GM12878 (cell line): ENCODE measurements at regions not wholly inside any gene's neighbourhood (a gene's known extent, or its start where the extent isn't known, plus 50 kb on each side); places are given as distances from the start of the nearest gene placed in this dataset.

ENCODE experiments used
- ATAC-seq: fragments of 200-7000 bp; cut with Tn5 transposase; 3 replicates; pipeline ENCODE4 v1.9.1; 2020; ENCODE audit warnings: mild to moderate bottlenecking, moderate library complexity
- BruUV-seq: library from RNA; stranded (reverse); fragments of 400-500 nt; replicated peaks from 2 replicates; lab custom pipeline; 2021; lab: Mats Ljungman, UMichigan
- CTCF ChIA-PET: fragments of 300-600 bp; sonication (Branson Sonifier 250); formaldehyde crosslinking; extraction: SDS; loops from one replicate; lab custom pipeline; 2021; ENCODE audit warnings: inconsistent platforms; lab: Yijun Ruan, JAX
- POLR2A ChIA-PET: fragments of 350-600 bp; formaldehyde crosslinking; extraction: SDS; loops from one replicate; lab custom pipeline; 2021; ENCODE audit warnings: inconsistent platforms; lab: Charles Lee
- RAD21 ChIA-PET: fragments of 300-600 bp; sonication (Branson Sonifier 250); formaldehyde crosslinking; loops from one replicate; lab custom pipeline; 2023; ENCODE audit warnings: antibody characterized with exemption; ENCODE audit not compliant: unreplicated experiment; lab: Charles Lee
- SMC1A ChIA-PET: fragments of 300-600 bp; sonication (Branson Sonifier 250); formaldehyde crosslinking; loops from one replicate; lab custom pipeline; 2023; ENCODE audit not compliant: unreplicated experiment, uncharacterized antibody; lab: Charles Lee
- DNase-seq: peaks from one replicate; pipeline ENCODE4 v3.0.0-alpha.2; 2011; ENCODE audit warnings: low read depth, low spot score
- FAIRE-seq: peaks from 3 replicates; lab custom pipeline; 2011; peaks lifted over from hg19 to GRCh38; lab: Jason Lieb, UNC
- H2AFZ ChIP-seq: 2 replicates; pipeline ENCODE4 v1.6.0; 2011; ENCODE audit warnings: low read depth, low read length, control low read depth; ENCODE audit not compliant: control insufficient read depth
- H3K27ac ChIP-seq: 2 replicates; pipeline ENCODE4 v1.5.1; 2011; ENCODE audit warnings: control low read depth; ENCODE audit not compliant: control insufficient read depth, insufficient read depth
- H3K27me3 ChIP-seq, 2 experiments: replicated peaks in 1 of 2; 2 replicates each; pipeline versions ENCODE4 v1.6.0 to v1.6.1; 2011; ENCODE audit warnings: low read length in 1 of 2; ENCODE audit not compliant: control insufficient read depth in 2 of 2, insufficient read depth in 2 of 2
- H3K36me3 ChIP-seq, 2 experiments: 2 replicates each; pipeline ENCODE4 v1.5.1; 2011; ENCODE audit warnings: low read length in 1 of 2; ENCODE audit not compliant: control insufficient read depth in 2 of 2, insufficient read depth in 2 of 2
- H3K4me1 ChIP-seq: 2 replicates; pipeline ENCODE4 v1.6.1; 2011; ENCODE audit warnings: mild to moderate bottlenecking, low read length, moderate library complexity, mixed read lengths; ENCODE audit not compliant: control insufficient read depth, insufficient read depth
- H3K4me2 ChIP-seq: 2 replicates; pipeline ENCODE4 v1.6.0; 2011; ENCODE audit warnings: control low read depth; ENCODE audit not compliant: control insufficient read depth, insufficient read depth
- H3K4me3 ChIP-seq: fragments of 200-600 bp; sonication (generic); 2 replicates; pipeline ENCODE4 v1.5.1; 2016
- H3K79me2 ChIP-seq: 2 replicates; pipeline ENCODE4 v1.6.0; 2011; ENCODE audit warnings: low read length; ENCODE audit not compliant: control insufficient read depth, insufficient read depth
- H3K9ac ChIP-seq: 2 replicates; pipeline ENCODE4 v1.8.0; 2011; ENCODE audit warnings: low read length, control low read depth, mixed read lengths; ENCODE audit not compliant: control insufficient read depth, insufficient read depth
- H3K9me3 ChIP-seq: replicated peaks from 3 replicates; pipeline ENCODE4 v1.5.1; 2011; ENCODE audit warnings: mild to moderate bottlenecking, low read length; ENCODE audit not compliant: control insufficient read depth, insufficient read depth
- H4K20me1 ChIP-seq: 2 replicates; pipeline ENCODE4 v1.6.0; 2011; ENCODE audit not compliant: control insufficient read depth, insufficient read depth
- CBX5 ChIP-seq: sonication (generic); IDR thresholded peaks from 2 replicates; pipeline ENCODE4 v1.6.1; 2016; ENCODE audit warnings: low read depth, moderate library complexity, mild to moderate bottlenecking, inconsistent platforms
- CHD2 ChIP-seq: IDR thresholded peaks from 2 replicates; pipeline ENCODE4 v1.6.1; 2011; ENCODE audit warnings: low read depth, low read length, improper control_type of control experiment, borderline replicate concordance
- CREB1 ChIP-seq: IDR thresholded peaks from 2 replicates; pipeline ENCODE4 v1.6.1; 2012; ENCODE audit warnings: low read depth, mild to moderate bottlenecking, inconsistent platforms
- EP300 ChIP-seq, 2 experiments: fragments of 150-350 bp in 1 of 2; IDR thresholded peaks; 2 replicates each; pipeline ENCODE4 v1.6.1; 2011 to 2012; ENCODE audit warnings: low read depth in 2 of 2, low read length in 2 of 2, borderline replicate concordance in 1 of 2, improper control_type of control experiment in 1 of 2, inconsistent platforms in 1 of 2; ENCODE audit not compliant: control insufficient read depth in 1 of 2
- FOS ChIP-seq: IDR thresholded peaks from 3 replicates; pipeline ENCODE4 v1.6.1; 2011; ENCODE audit warnings: borderline replicate concordance; ENCODE audit not compliant: insufficient read length; ENCODE audit errors: extremely low read depth
- MEF2A ChIP-seq: IDR thresholded peaks from 2 replicates; pipeline ENCODE4 v1.6.1; 2011; ENCODE audit warnings: low read depth, mild to moderate bottlenecking, low read length, moderate library complexity; ENCODE audit not compliant: insufficient read depth
- MYB ChIP-seq: fragments of 150-350 bp; IDR thresholded peaks from 2 replicates; pipeline ENCODE4 v1.6.1; 2014; ENCODE audit warnings: mild to moderate bottlenecking, low read depth, low read length, borderline replicate concordance
- NFXL1 ChIP-seq: fragments of 450-650 bp; IDR thresholded peaks from 2 replicates; pipeline ENCODE4 v1.6.1; 2017; ENCODE audit warnings: antibody characterized with exemption, mild to moderate bottlenecking, borderline replicate concordance
- NKRF ChIP-seq: fragments of 450-650 bp; conservative IDR thresholded peaks from 2 replicates; pipeline ENCODE4 v1.6.1; 2017; ENCODE audit warnings: mild to moderate bottlenecking, moderate library complexity
- PAX5 ChIP-seq: IDR thresholded peaks from 2 replicates; pipeline ENCODE4 v1.6.1; 2011; ENCODE audit warnings: low read depth, low read length, borderline replicate concordance
- RAD51 ChIP-seq: fragments of 450-650 bp; IDR thresholded peaks from 2 replicates; pipeline ENCODE4 v1.6.1; 2016; ENCODE audit warnings: moderate library complexity, mild to moderate bottlenecking, inconsistent platforms
- SMARCA5 ChIP-seq: fragments of 450-650 bp; IDR thresholded peaks from 2 replicates; pipeline ENCODE4 v1.6.1; 2017; ENCODE audit warnings: mild to moderate bottlenecking
- TAF1 ChIP-seq: IDR thresholded peaks from 2 replicates; pipeline ENCODE4 v1.6.1; 2011; ENCODE audit warnings: mild to moderate bottlenecking, low read depth, low read length, borderline replicate concordance
- WRNIP1 ChIP-seq: IDR thresholded peaks from 2 replicates; pipeline ENCODE4 v1.6.1; 2011; ENCODE audit warnings: low read depth, low read length, improper control_type of control experiment, borderline replicate concordance
- WGBS: methylation state at CpG from one replicate; pipeline ENCODE4 v1.1.6; 2016; ENCODE audit warnings: low lambda C conversion rate; ENCODE audit not compliant: insufficient replicate concordance, insufficient coverage; ENCODE audit errors: missing lambda C conversion rate; 5-methylcytosine and 5-hydroxymethylcytosine counted together
- in situ Hi-C: fragments of 300-500 bp; cut with MboI; formaldehyde crosslinking; loops from 9 replicates; pipeline ENCODE4 v1.14.3; 2018; ENCODE audit warnings: mixed read lengths
- intact Hi-C: fragments of 100-400 bp; cut with micrococcal nuclease; formaldehyde crosslinking; loops from one replicate; pipeline ENCODE4 v1.14.2; 2022; ENCODE audit not compliant: unreplicated experiment
- TF ChIP-seq, protein P1 (sequence below): IDR thresholded peaks from 2 replicates; pipeline ENCODE4 v1.6.1; 2011; ENCODE audit warnings: mild to moderate bottlenecking, low read depth, low read length, moderate library complexity; ENCODE audit not compliant: insufficient replicate concordance
- TF ChIP-seq, protein P2 (sequence below): fragments of 450-650 bp; IDR thresholded peaks from 2 replicates; pipeline ENCODE4 v1.6.1; 2017; ENCODE audit warnings: antibody characterized with exemption, mild to moderate bottlenecking, moderate library complexity
- TF ChIP-seq, protein P3 (sequence below): IDR thresholded peaks from 2 replicates; pipeline ENCODE4 v1.6.1; 2011; ENCODE audit warnings: borderline replicate concordance, low read depth, mild to moderate bottlenecking, moderate library complexity, low read length; ENCODE audit not compliant: insufficient read depth, poor library complexity, severe bottlenecking

DNA sequence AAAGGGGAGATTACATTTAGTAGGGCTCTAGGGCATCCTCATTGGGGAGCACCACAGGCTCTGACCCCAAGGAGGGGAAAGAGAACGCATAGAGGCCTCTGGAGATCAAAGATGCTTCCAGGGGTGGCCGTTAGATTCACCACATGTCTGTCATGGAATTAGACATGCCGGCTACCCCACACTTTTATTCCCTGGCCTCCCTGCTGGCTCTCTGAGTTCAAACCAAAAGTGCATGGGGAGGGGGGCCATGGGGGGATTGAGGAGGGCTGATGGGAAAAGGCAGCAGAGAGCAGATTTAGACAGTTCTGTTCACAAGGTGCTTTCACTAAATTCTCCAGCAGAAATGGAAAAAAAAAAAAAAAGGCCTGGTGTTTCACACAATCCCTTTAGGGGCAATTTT is 64.4 kb upstream of the ZNF521 start:
- peaks cover 0 to 5% of the 10 kb centered on the region in 2 experiments; a peak in 2 of 4 replicates for H3K27me3 ChIP-seq
- in situ Hi-C loops, result no loop called here
- no peak overlapping the region for H3K27ac ChIP-seq
- ChIA-PET SMC1A (no interaction called here), POLR2A (no interaction called here), CTCF (interaction anchor here (0.6 kb wide), 1 partner anchor 11 kb away, joined by 3 read pairs; no protein-coding TSS in a partner anchor), RAD21 (no interaction called here)
- TF ChIP-seq NFXL1 (no peak), NKRF (no peak), SMARCA5 (no peak), CBX5 (no peak), MEF2A (no peak), FOS (no peak), EP300 (IDR thresholded peaks at IDR 0.05; ENCODE audit: borderline replicate concordance in 1 of 2, control insufficient read depth in 1 of 2, low read depth in 2 of 2, low read length in 2 of 2) (no peak), WRNIP1 (no peak), PAX5 (no peak), CHD2 (no peak), TAF1 (no peak), MYB (no peak), CREB1 (no peak), RAD51 (no peak)
- TF ChIP-seq, protein P1, sequence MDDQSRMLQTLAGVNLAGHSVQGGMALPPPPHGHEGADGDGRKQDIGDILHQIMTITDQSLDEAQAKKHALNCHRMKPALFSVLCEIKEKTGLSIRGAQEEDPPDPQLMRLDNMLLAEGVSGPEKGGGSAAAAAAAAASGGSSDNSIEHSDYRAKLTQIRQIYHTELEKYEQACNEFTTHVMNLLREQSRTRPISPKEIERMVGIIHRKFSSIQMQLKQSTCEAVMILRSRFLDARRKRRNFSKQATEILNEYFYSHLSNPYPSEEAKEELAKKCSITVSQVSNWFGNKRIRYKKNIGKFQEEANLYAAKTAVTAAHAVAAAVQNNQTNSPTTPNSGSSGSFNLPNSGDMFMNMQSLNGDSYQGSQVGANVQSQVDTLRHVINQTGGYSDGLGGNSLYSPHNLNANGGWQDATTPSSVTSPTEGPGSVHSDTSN, result no peak
- TF ChIP-seq, protein P2, sequence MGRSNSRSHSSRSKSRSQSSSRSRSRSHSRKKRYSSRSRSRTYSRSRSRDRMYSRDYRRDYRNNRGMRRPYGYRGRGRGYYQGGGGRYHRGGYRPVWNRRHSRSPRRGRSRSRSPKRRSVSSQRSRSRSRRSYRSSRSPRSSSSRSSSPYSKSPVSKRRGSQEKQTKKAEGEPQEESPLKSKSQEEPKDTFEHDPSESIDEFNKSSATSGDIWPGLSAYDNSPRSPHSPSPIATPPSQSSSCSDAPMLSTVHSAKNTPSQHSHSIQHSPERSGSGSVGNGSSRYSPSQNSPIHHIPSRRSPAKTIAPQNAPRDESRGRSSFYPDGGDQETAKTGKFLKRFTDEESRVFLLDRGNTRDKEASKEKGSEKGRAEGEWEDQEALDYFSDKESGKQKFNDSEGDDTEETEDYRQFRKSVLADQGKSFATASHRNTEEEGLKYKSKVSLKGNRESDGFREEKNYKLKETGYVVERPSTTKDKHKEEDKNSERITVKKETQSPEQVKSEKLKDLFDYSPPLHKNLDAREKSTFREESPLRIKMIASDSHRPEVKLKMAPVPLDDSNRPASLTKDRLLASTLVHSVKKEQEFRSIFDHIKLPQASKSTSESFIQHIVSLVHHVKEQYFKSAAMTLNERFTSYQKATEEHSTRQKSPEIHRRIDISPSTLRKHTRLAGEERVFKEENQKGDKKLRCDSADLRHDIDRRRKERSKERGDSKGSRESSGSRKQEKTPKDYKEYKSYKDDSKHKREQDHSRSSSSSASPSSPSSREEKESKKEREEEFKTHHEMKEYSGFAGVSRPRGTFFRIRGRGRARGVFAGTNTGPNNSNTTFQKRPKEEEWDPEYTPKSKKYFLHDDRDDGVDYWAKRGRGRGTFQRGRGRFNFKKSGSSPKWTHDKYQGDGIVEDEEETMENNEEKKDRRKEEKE, result no peak
- TF ChIP-seq, protein P3, sequence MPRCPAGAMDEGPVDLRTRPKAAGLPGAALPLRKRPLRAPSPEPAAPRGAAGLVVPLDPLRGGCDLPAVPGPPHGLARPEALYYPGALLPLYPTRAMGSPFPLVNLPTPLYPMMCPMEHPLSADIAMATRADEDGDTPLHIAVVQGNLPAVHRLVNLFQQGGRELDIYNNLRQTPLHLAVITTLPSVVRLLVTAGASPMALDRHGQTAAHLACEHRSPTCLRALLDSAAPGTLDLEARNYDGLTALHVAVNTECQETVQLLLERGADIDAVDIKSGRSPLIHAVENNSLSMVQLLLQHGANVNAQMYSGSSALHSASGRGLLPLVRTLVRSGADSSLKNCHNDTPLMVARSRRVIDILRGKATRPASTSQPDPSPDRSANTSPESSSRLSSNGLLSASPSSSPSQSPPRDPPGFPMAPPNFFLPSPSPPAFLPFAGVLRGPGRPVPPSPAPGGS, result no peak
- intact Hi-C loops, result no loop called here
- no TSS peak for BruUV-seq
- no peaks in the 10 kb centered on the region for H4K20me1 ChIP-seq
- no peak for ATAC-seq
- H3K9ac ChIP-seq, result no peak overlapping the region
- H3K9me3 ChIP-seq, result no peaks in the 10 kb centered on the region
- H3K79me2 ChIP-seq, result no peaks in the 10 kb centered on the region
- H3K4me2 ChIP-seq, result no peak overlapping the region
- 33% methylated on average over 3 of the region's 3 CpGs for WGBS
- H3K4me3 ChIP-seq, result no peak overlapping the region
- H3K4me1 ChIP-seq, result no peaks in the 10 kb centered on the region
- H3K36me3 ChIP-seq, result no peaks in the 10 kb centered on the region
- DNase-seq, result no peak
- no peak for FAIRE-seq
- no peak overlapping the region for H2AFZ ChIP-seq
